Neural progenitor cell (in vitro differentiated cells): ENCODE measurements at regions not wholly inside any gene's neighbourhood (a gene's known extent, or its start where the extent isn't known, plus 50 kb on each side); places are given as distances from the start of the nearest gene placed in this dataset.

Experiments used
- CTCF ChIP-seq: fragments of 200-600 bp; sonication (generic); IDR thresholded peaks from 2 replicates; pipeline ENCODE4 v1.5.1; 2017; ENCODE audit warnings: antibody characterized with exemption, mild to moderate bottlenecking
- EZH2 ChIP-seq: fragments of 200-600 bp; sonication (generic); IDR thresholded peaks from 2 replicates; pipeline ENCODE4 v1.6.1; 2017; ENCODE audit warnings: antibody characterized with exemption, mild to moderate bottlenecking, moderate library complexity
- EZH2phosphoT487 ChIP-seq: fragments of 200-600 bp; sonication (generic); IDR thresholded peaks from 2 replicates; pipeline ENCODE4 v1.6.1; 2017; ENCODE audit warnings: antibody characterized with exemption

- TF ChIP-seq EZH2phosphoT487: no peak
- no peak for TF ChIP-seq CTCF
- TF ChIP-seq EZH2: no peak
These were observed 1519.9 kb upstream of the ACVR2A start for GRCh38 chr2:146324951-146325350.
